Panc1 (cell line): ENCODE measurements at regions not wholly inside any gene's neighbourhood (a gene's known extent, or its start where the extent isn't known, plus 50 kb on each side); places are given as distances from the start of the nearest gene placed in this dataset.

Source experiments
- CTCF ChIP-seq: fragments of 450-650 bp; IDR thresholded peaks from 2 replicates; pipeline ENCODE4 v1.5.1; 2017; ENCODE audit warnings: mild to moderate bottlenecking
- POLR2AphosphoS5 ChIP-seq: IDR thresholded peaks from 2 replicates; pipeline ENCODE4 v1.6.1; 2012; ENCODE audit warnings: mild to moderate bottlenecking, low read depth, low read length, moderate library complexity
- SIN3A ChIP-seq: IDR thresholded peaks from 2 replicates; pipeline ENCODE4 v1.6.1; 2012; ENCODE audit warnings: low read depth, mild to moderate bottlenecking, low read length, moderate library complexity, borderline replicate concordance; ENCODE audit not compliant: insufficient read depth

- TF ChIP-seq CTCF (no peak), POLR2AphosphoS5 (no peak), SIN3A (no peak)
Observed at GRCh38 chr3:31278532-31278931, 254.2 kb upstream of the STT3B start.
